ENCODE measurements at regions not wholly inside any gene's neighbourhood (a gene's known extent, or its start where the extent isn't known, plus 50 kb on each side); places are given as distances from the start of the nearest gene placed in this dataset.

- no peak for TF ChIP-seq POLR2A (IDR thresholded peaks at IDR 0.05)
- TF ChIP-seq CTCF (IDR thresholded peaks at IDR 0.05): no peak
- TF ChIP-seq EP300 (IDR thresholded peaks at IDR 0.05): no peak
- no peak for TF ChIP-seq POLR2AphosphoS5 (IDR thresholded peaks at IDR 0.05)
These were observed 132.0 kb upstream of the NAV2 start for GRCh38 chr11:19580646-19581045.
